ENCODE measurements at regions not wholly inside any gene's neighbourhood (a gene's known extent, or its start where the extent isn't known, plus 50 kb on each side); places are given as distances from the start of the nearest gene placed in this dataset.

GRCh38 chr13:40334031-40334430 lies 332.4 kb downstream of the FOXO1 start:
- Mint-ChIP-seq H3K27ac (no peak overlapping the region), H3K9me3 (no peaks in the 10 kb centered on the region), H3K27me3 (no peaks in the 10 kb centered on the region), H3K4me3 (no peak overlapping the region), H3K36me3 (ENCODE audit: low read depth) (no peaks in the 10 kb centered on the region), H3K4me1 (ENCODE audit: low read depth) (peaks cover 56% of the 10 kb centered on the region)
- Histone ChIP-seq H3K9me3 (ENCODE audit: control insufficient read depth in 1 of 2, insufficient read depth in 1 of 2, low read length in 2 of 2) (no peaks in the 10 kb centered on the region), H3K4me3 (ENCODE audit: low read length) (no peak overlapping the region), H3K36me3 (ENCODE audit: insufficient read depth, low read length) (no peaks in the 10 kb centered on the region), H3K27me3 (ENCODE audit: control insufficient read depth in 1 of 2, insufficient read depth in 2 of 2, low read length in 2 of 2) (no peaks in the 10 kb centered on the region), H3K4me1 (ENCODE audit: insufficient read depth, low read length) (peaks cover 13% of the 10 kb centered on the region), H3K27ac (ENCODE audit: low read depth in 1 of 2, low read length in 2 of 2) (no peak overlapping the region)
- CTCF ChIA-PET: no interaction called here
- intact Hi-C loops (cut with DNase I, micrococcal nuclease): no loop called here
- no peak for ATAC-seq (ENCODE audit: poor library complexity)
- TF ChIP-seq CTCF (IDR thresholded peaks at IDR 0.05): no peak
- POLR2A ChIA-PET: no interaction called here
- no peak for DNase-seq

- H3K27me3 Mint-ChIP-seq: no peaks in the 10 kb centered on the region
- ChIA-PET POLR2A (no interaction called here), CTCF (no interaction called here)
- intact Hi-C loops (cut with DNase I, micrococcal nuclease): no loop called here
- Histone ChIP-seq H3K4me3 (ENCODE audit: low read length) (no peak overlapping the region), H3K9me3 (ENCODE audit: control insufficient read depth in 1 of 2, insufficient read depth in 1 of 2, low read length in 2 of 2) (no peaks in the 10 kb centered on the region), H3K36me3 (ENCODE audit: insufficient read depth, low read length) (no peaks in the 10 kb centered on the region), H3K27ac (ENCODE audit: low read depth in 1 of 2, low read length in 2 of 2) (no peak overlapping the region), H3K4me1 (ENCODE audit: insufficient read depth, low read length) (peaks cover 13% of the 10 kb centered on the region), H3K27me3 (ENCODE audit: control insufficient read depth in 1 of 2, insufficient read depth in 2 of 2, low read length in 2 of 2) (no peaks in the 10 kb centered on the region)
- H3K9me3 Mint-ChIP-seq: no peaks in the 10 kb centered on the region
- no peak for TF ChIP-seq CTCF (IDR thresholded peaks at IDR 0.05)
- no peak overlapping the region for H3K4me3 Mint-ChIP-seq
- H3K36me3 Mint-ChIP-seq (ENCODE audit: low read depth): no peaks in the 10 kb centered on the region
- DNase-seq: no peak
- H3K27ac Mint-ChIP-seq: no peak overlapping the region
- H3K4me1 Mint-ChIP-seq (ENCODE audit: low read depth): peaks cover 56% of the 10 kb centered on the region
- no peak for ATAC-seq (ENCODE audit: poor library complexity)
Observed at GRCh38 chr13:40334616-40335015, 331.8 kb downstream of the FOXO1 start.

GRCh38 chr13:40336228-40337221 lies 329.9 kb downstream of the FOXO1 start:
- Histone ChIP-seq H3K9me3 (ENCODE audit: control insufficient read depth in 1 of 2, insufficient read depth in 1 of 2, low read length in 2 of 2) (no peaks in the 10 kb centered on the region), H3K27me3 (ENCODE audit: control insufficient read depth in 1 of 2, insufficient read depth in 2 of 2, low read length in 2 of 2) (no peaks in the 10 kb centered on the region), H3K36me3 (ENCODE audit: insufficient read depth, low read length) (no peaks in the 10 kb centered on the region), H3K4me1 (ENCODE audit: insufficient read depth, low read length) (peaks cover 13% of the 10 kb centered on the region), H3K4me3 (ENCODE audit: low read length) (no peak overlapping the region), H3K27ac (ENCODE audit: low read depth in 1 of 2, low read length in 2 of 2) (no peak overlapping the region)
- no peak for TF ChIP-seq CTCF (IDR thresholded peaks at IDR 0.05)
- intact Hi-C loops (cut with DNase I, micrococcal nuclease): no loop called here
- peak in 1 of 14 experiments; percentile 24 for DNase-seq
- H3K9me3 Mint-ChIP-seq: no peaks in the 10 kb centered on the region
- no peaks in the 10 kb centered on the region for H3K36me3 Mint-ChIP-seq (ENCODE audit: low read depth)
- no peaks in the 10 kb centered on the region for H3K27me3 Mint-ChIP-seq
- ChIA-PET CTCF (no interaction called here), POLR2A (interaction anchor here (0.6 to 1.0 kb wide), 3 partner anchors 21 to 149 kb away, joined by 3 to 8 read pairs (median 3); no protein-coding TSS in a partner anchor)
- no peak overlapping the region for H3K4me3 Mint-ChIP-seq
- H3K27ac Mint-ChIP-seq: no peak overlapping the region
- peaks cover 38% of the 10 kb centered on the region for H3K4me1 Mint-ChIP-seq (ENCODE audit: low read depth)
- no peak for ATAC-seq (ENCODE audit: poor library complexity)
